Retina (tissue), 1 donor: ENCODE measurements at regions not wholly inside any gene's neighbourhood (a gene's known extent, or its start where the extent isn't known, plus 50 kb on each side); places are given as distances from the start of the nearest gene placed in this dataset.

ENCODE experiments used
- DNase-seq: peaks from one replicate; pipeline ENCODE4 v3.0.0-alpha.2; 2016

- no peak for DNase-seq
These were observed 153.7 kb upstream of the NCK2 start for GRCh38 chr2:105590780-105591660.

- DNase-seq: no peak
These were observed 156.1 kb upstream of the NCK2 start for GRCh38 chr2:105588581-105588980.

GRCh38 chr2:105587637-105588036 is 157.1 kb upstream of the NCK2 start:
- DNase-seq: no peak

GRCh38 chr2:105584435-105585010 is 160.2 kb upstream of the NCK2 start:
- DNase-seq: no peak

- DNase-seq: no peak
These were observed 161.6 kb upstream of the NCK2 start for GRCh38 chr2:105582952-105583660.

GRCh38 chr2:105581555-105581944 is 163.2 kb upstream of the NCK2 start:
- DNase-seq: no peak

- DNase-seq: no peak
These were observed 163.7 kb upstream of the NCK2 start for GRCh38 chr2:105580870-105581554.

- DNase-seq: no peak
These were observed 164.5 kb upstream of the NCK2 start for GRCh38 chr2:105580216-105580615.

GRCh38 chr2:105578166-105578565 is 166.5 kb upstream of the NCK2 start:
- DNase-seq: no peak

GRCh38 chr2:105577762-105578161 is 166.9 kb upstream of the NCK2 start:
- no peak for DNase-seq

GRCh38 chr2:105576440-105577241 is 168.1 kb upstream of the NCK2 start:
- DNase-seq: peak; percentile 57

GRCh38 chr2:105576050-105576439 is 168.7 kb upstream of the NCK2 start:
- DNase-seq: no peak

GRCh38 chr2:105575499-105576025 is 169.2 kb upstream of the NCK2 start:
- DNase-seq: no peak

GRCh38 chr2:105574796-105575344 is 169.8 kb upstream of the NCK2 start:
- no peak for DNase-seq

GRCh38 chr2:105573910-105574655 is 170.6 kb upstream of the NCK2 start:
- DNase-seq: no peak

- no peak for DNase-seq
These were observed 171.2 kb upstream of the NCK2 start for GRCh38 chr2:105573490-105573889.

- no peak for DNase-seq
These were observed 172.7 kb upstream of the FHL2 start for GRCh38 chr2:105571445-105571987.

- DNase-seq: no peak
These were observed 171.9 kb upstream of the FHL2 start for GRCh38 chr2:105570757-105571156.

- no peak for DNase-seq
These were observed 171.5 kb upstream of the FHL2 start for GRCh38 chr2:105570326-105570725.

GRCh38 chr2:105569606-105570005 is 170.8 kb upstream of the FHL2 start:
- DNase-seq: no peak

- peak; percentile 50 for DNase-seq
These were observed 169.2 kb upstream of the FHL2 start for GRCh38 chr2:105567996-105568494.
